GM21360 (cell line): ENCODE measurements at regions not wholly inside any gene's neighbourhood (a gene's known extent, or its start where the extent isn't known, plus 50 kb on each side); places are given as distances from the start of the nearest gene placed in this dataset.

Source experiments
- ATAC-seq: cut with Tn5 transposase; IDR thresholded peaks from one replicate; pipeline ENCODE4 v1.9.1; 2021; ENCODE audit warnings: mild to moderate bottlenecking, moderate library complexity; ENCODE audit not compliant: unreplicated experiment

GRCh38 chr13:103430368-103430767 lies 364.2 kb upstream of the SLC10A2 start:
- ATAC-seq: no peak

- ATAC-seq: no peak
These were observed 343.8 kb upstream of the SLC10A2 start for GRCh38 chr13:103410002-103410401.

GRCh38 chr13:103406967-103407366 lies 340.8 kb upstream of the SLC10A2 start:
- no peak for ATAC-seq

- no peak for ATAC-seq
These were observed 339.1 kb upstream of the SLC10A2 start for GRCh38 chr13:103405297-103405696.

GRCh38 chr13:103403814-103404213 lies 337.6 kb upstream of the SLC10A2 start:
- no peak for ATAC-seq

- ATAC-seq: no peak
These were observed 337.0 kb upstream of the SLC10A2 start for GRCh38 chr13:103403148-103403740.

GRCh38 chr13:103395139-103395538 lies 328.9 kb upstream of the SLC10A2 start:
- no peak for ATAC-seq

GRCh38 chr13:103394618-103395017 lies 328.4 kb upstream of the SLC10A2 start:
- no peak for ATAC-seq

- ATAC-seq: no peak
These were observed 325.7 kb upstream of the SLC10A2 start for GRCh38 chr13:103391936-103392335.

- no peak for ATAC-seq
These were observed 322.6 kb upstream of the SLC10A2 start for GRCh38 chr13:103388839-103389238.

- no peak for ATAC-seq
These were observed 320.1 kb upstream of the SLC10A2 start for GRCh38 chr13:103386341-103386740.

GRCh38 chr13:103373916-103374315 lies 307.7 kb upstream of the SLC10A2 start:
- ATAC-seq: no peak

GRCh38 chr13:103371271-103371670 lies 305.1 kb upstream of the SLC10A2 start:
- ATAC-seq: no peak

GRCh38 chr13:103370790-103371189 lies 304.6 kb upstream of the SLC10A2 start:
- ATAC-seq: no peak

GRCh38 chr13:103358255-103358932 lies 292.2 kb upstream of the SLC10A2 start:
- no peak for ATAC-seq

- ATAC-seq: no peak
These were observed 290.1 kb upstream of the SLC10A2 start for GRCh38 chr13:103356226-103356864.

- ATAC-seq: no peak
These were observed 288.0 kb upstream of the SLC10A2 start for GRCh38 chr13:103354171-103354570.

GRCh38 chr13:103351035-103351828 lies 285.0 kb upstream of the SLC10A2 start:
- ATAC-seq: no peak

- no peak for ATAC-seq
These were observed 283.9 kb upstream of the SLC10A2 start for GRCh38 chr13:103350147-103350546.

- ATAC-seq: no peak
These were observed 283.2 kb upstream of the SLC10A2 start for GRCh38 chr13:103349211-103349980.

- ATAC-seq: no peak
These were observed 269.0 kb upstream of the SLC10A2 start for GRCh38 chr13:103335241-103335640.
